Lower leg skin (tissue), 3 donors: ENCODE measurements at regions not wholly inside any gene's neighbourhood (a gene's known extent, or its start where the extent isn't known, plus 50 kb on each side); places are given as distances from the start of the nearest gene placed in this dataset.

Source experiments
- CTCF ChIP-seq, 3 donors: fragments of 450-650 bp; IDR thresholded peaks; one replicate each; pipeline ENCODE4 v1.5.1; 2016; ENCODE audit warnings: antibody characterized with exemption in 3 of 3, mild to moderate bottlenecking in 3 of 3, moderate library complexity in 2 of 3
- POLR2A ChIP-seq, 2 donors: fragments of 450-650 bp; IDR thresholded peaks; one replicate each; pipeline ENCODE4 v1.6.1; 2016 to 2017; ENCODE audit warnings: antibody characterized with exemption in 2 of 2, mild to moderate bottlenecking in 1 of 2, moderate library complexity in 1 of 2

GRCh38 chr7:18128846-18129245 lies 101.2 kb upstream of the PRPS1L1 start:
- no peak for TF ChIP-seq CTCF (IDR thresholded peaks at IDR 0.05)
- TF ChIP-seq POLR2A (IDR thresholded peaks at IDR 0.05): no peak
